SH-SY5Y (cell line): ENCODE measurements at regions not wholly inside any gene's neighbourhood (a gene's known extent, or its start where the extent isn't known, plus 50 kb on each side); places are given as distances from the start of the nearest gene placed in this dataset.

Experiments
- GATA2 ChIP-seq: IDR thresholded peaks from 2 replicates; pipeline ENCODE4 v1.6.1; 2011; ENCODE audit warnings: mild to moderate bottlenecking, low read depth, low read length
- GATA3 ChIP-seq: IDR thresholded peaks from 2 replicates; pipeline ENCODE4 v1.6.1; 2011; ENCODE audit warnings: low read depth, mild to moderate bottlenecking, low read length, moderate library complexity

- TF ChIP-seq GATA3 (no peak), GATA2 (no peak)
Observed at GRCh38 chr6:138722425-138723371, 50.9 kb upstream of the CCDC28A start.
